HEK293 (cell line): ENCODE measurements at regions not wholly inside any gene's neighbourhood (a gene's known extent, or its start where the extent isn't known, plus 50 kb on each side); places are given as distances from the start of the nearest gene placed in this dataset.

Source experiments
- KLF10 ChIP-seq: fragments of 450-650 bp; IDR thresholded peaks from 2 replicates; pipeline ENCODE4 v1.5.1; 2018; ENCODE audit warnings: missing biosample characterization, mild to moderate bottlenecking, missing genetic modification characterization
- REPIN1 ChIP-seq: fragments of 450-650 bp; formaldehyde crosslinking; IDR thresholded peaks from 2 replicates; pipeline ENCODE4 v1.5.1; 2017; ENCODE audit warnings: missing biosample characterization, missing genetic modification characterization, low read depth
- ZNF138 ChIP-seq: fragments of 450-650 bp; formaldehyde crosslinking; IDR thresholded peaks from 2 replicates; pipeline ENCODE4 v1.5.1; 2016; ENCODE audit warnings: missing biosample characterization, missing genetic modification characterization, borderline replicate concordance
- ZNF302 ChIP-seq: fragments of 450-650 bp; formaldehyde crosslinking; IDR thresholded peaks from 2 replicates; pipeline ENCODE4 v1.5.1; 2016; ENCODE audit warnings: missing biosample characterization, missing genetic modification characterization, low read depth
- ZNF560 ChIP-seq: fragments of 450-650 bp; formaldehyde crosslinking; IDR thresholded peaks from 2 replicates; pipeline ENCODE4 v1.5.1; 2017; ENCODE audit warnings: missing biosample characterization, missing genetic modification characterization, borderline replicate concordance
- TF ChIP-seq, protein P1 (sequence below): fragments of 450-650 bp; formaldehyde crosslinking; IDR thresholded peaks from 2 replicates; pipeline ENCODE4 v1.5.1; 2016; ENCODE audit warnings: missing biosample characterization, missing genetic modification characterization
- TF ChIP-seq, protein P2 (sequence below): fragments of 450-650 bp; formaldehyde crosslinking; IDR thresholded peaks from 2 replicates; pipeline ENCODE4 v1.5.1; 2016; ENCODE audit warnings: missing biosample characterization, missing genetic modification characterization

DNA sequence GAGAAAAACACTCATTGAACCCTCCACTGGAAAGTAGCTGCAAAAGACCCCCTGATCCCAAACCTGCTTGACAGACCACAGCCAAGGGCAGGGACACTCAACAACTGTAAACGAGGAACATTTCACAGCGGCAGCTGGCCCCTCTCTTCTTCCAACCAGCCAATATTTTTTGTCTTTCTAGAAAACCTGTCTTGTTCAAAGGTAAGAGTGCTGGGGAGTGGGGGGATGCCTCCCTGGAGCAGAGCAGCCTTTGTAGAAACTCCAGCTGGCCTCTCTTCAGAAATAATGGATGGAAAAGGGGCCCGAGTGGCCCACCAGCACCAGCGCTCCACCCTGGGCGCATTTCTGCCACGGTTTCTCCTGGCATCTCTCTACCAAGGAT lies 384.0 kb downstream of the RRAGC start:
- TF ChIP-seq ZNF560 (tag by site-specific recombination) (no peak), ZNF138 (no peak), ZNF302 (tag by site-specific recombination) (no peak), KLF10 (tag by site-specific recombination) (no peak), REPIN1 (tag by site-specific recombination) (no peak)
- TF ChIP-seq, protein P1, sequence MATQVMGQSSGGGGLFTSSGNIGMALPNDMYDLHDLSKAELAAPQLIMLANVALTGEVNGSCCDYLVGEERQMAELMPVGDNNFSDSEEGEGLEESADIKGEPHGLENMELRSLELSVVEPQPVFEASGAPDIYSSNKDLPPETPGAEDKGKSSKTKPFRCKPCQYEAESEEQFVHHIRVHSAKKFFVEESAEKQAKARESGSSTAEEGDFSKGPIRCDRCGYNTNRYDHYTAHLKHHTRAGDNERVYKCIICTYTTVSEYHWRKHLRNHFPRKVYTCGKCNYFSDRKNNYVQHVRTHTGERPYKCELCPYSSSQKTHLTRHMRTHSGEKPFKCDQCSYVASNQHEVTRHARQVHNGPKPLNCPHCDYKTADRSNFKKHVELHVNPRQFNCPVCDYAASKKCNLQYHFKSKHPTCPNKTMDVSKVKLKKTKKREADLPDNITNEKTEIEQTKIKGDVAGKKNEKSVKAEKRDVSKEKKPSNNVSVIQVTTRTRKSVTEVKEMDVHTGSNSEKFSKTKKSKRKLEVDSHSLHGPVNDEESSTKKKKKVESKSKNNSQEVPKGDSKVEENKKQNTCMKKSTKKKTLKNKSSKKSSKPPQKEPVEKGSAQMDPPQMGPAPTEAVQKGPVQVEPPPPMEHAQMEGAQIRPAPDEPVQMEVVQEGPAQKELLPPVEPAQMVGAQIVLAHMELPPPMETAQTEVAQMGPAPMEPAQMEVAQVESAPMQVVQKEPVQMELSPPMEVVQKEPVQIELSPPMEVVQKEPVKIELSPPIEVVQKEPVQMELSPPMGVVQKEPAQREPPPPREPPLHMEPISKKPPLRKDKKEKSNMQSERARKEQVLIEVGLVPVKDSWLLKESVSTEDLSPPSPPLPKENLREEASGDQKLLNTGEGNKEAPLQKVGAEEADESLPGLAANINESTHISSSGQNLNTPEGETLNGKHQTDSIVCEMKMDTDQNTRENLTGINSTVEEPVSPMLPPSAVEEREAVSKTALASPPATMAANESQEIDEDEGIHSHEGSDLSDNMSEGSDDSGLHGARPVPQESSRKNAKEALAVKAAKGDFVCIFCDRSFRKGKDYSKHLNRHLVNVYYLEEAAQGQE (tag by site-specific recombination), result no peak
- TF ChIP-seq, protein P2, sequence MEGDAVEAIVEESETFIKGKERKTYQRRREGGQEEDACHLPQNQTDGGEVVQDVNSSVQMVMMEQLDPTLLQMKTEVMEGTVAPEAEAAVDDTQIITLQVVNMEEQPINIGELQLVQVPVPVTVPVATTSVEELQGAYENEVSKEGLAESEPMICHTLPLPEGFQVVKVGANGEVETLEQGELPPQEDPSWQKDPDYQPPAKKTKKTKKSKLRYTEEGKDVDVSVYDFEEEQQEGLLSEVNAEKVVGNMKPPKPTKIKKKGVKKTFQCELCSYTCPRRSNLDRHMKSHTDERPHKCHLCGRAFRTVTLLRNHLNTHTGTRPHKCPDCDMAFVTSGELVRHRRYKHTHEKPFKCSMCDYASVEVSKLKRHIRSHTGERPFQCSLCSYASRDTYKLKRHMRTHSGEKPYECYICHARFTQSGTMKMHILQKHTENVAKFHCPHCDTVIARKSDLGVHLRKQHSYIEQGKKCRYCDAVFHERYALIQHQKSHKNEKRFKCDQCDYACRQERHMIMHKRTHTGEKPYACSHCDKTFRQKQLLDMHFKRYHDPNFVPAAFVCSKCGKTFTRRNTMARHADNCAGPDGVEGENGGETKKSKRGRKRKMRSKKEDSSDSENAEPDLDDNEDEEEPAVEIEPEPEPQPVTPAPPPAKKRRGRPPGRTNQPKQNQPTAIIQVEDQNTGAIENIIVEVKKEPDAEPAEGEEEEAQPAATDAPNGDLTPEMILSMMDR (tag by site-specific recombination), result no peak
